Right kidney (tissue), 1 donor: ENCODE measurements at regions not wholly inside any gene's neighbourhood (a gene's known extent, or its start where the extent isn't known, plus 50 kb on each side); places are given as distances from the start of the nearest gene placed in this dataset.

ENCODE experiments used
- DNase-seq: peaks from one replicate; pipeline ENCODE4 v3.0.0-alpha.2; 2016

DNA sequence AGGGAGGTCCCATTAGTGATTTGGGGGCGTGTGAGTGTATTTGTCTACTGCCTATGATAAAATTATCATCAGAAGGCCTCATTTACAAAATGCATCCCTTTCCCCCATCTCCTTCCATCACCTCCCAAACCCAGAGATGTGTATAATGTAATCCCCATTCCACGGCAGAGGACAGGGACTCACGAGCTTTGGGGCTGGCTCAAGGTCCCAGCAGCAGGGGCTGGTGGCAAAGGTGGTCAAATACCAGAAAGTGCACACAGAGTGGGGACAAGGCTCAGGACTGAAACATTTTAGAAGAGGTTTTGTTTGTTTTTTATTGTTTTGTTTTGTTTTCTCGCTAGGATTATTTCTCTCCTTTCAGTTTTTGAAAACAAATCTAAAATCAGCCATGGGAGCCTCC, 68.5 kb upstream of the TOP1 start:
- no peak for DNase-seq

DNA sequence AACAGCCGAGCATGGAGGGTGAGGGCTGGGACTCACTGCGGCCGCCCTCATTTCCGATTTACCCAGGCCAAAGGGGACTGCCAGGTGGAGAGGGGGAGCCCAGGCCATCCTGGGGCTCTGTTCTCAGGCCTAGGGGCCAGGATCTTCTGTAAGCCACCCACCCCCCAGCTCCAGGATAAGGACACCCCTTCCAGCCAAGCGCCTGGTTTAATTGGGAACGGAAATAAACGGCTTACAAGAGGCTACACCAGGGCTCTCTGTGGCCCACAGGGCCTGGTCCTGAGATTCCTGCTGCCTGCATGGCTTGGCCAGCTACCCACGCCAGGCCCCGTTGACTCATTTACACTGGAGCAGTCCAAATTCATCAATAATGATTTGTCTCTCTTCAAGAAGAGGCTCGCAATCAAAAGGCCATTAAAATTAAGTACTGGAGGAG, 68.1 kb upstream of the TOP1 start:
- no peak for DNase-seq

DNA sequence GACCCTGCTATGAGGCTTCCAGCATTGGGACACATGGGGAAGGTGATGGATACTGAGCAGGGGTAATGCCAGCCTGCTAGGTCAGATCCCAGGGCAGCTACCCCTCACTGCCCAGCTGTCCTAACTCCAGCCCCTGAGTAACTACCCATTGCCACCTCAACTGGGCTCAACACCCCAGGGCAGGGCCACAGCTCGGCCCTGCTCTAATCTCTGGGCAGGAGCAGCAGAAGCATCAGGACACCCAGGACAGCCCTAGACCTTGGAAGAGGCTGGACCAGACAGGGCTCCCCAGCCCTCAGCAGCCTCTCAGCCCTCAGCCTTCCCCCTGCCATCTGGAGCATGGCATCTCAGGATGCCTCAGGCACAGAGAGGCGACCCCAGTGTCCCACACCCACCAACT, 67.4 kb upstream of the TOP1 start:
- no peak for DNase-seq

DNA sequence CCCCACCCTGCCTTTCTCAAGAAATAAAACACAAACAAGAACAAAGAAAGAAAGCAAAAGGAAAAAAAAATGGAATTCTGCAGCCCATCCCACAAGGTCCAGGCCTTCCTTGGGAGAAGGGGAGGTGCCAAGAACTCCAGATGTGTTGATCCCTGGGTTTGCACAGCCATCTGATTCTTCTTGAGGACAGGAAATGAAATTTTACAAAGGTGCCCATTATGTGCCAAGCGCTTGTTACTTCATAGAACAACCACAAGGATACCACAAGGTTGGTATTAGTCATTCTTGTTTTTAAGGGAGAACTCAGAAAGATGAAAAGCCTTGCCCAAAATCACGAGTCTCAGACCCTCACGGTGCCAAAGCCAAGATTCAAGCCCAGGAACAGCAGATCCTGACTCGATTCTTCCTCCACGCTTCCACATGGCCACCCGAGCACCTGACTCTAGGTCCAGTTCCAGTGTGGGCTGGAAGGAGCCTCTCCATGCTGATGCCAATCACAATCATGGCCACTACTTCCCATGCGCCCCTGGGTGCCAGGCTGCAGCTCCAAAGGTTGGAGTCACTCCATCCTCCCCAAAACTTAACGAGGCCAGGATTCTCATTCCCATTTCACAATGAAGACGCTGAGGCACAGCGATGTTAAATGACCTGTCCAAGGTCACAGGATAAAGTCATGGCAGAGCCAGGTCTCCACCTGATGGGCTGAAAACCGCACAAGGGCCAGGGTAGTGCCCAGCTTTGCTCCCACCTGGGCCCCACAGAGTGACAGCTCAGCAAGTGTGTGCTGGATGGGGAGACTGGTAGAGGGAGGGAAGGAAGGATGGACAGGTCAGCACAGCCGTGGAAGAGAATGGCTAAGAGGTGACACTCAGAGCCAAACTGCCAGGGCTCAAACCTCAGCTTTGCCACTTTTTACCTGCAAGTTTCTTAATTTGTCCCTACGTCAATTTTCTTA, 66.7 kb upstream of the TOP1 start:
- no peak for DNase-seq

DNA sequence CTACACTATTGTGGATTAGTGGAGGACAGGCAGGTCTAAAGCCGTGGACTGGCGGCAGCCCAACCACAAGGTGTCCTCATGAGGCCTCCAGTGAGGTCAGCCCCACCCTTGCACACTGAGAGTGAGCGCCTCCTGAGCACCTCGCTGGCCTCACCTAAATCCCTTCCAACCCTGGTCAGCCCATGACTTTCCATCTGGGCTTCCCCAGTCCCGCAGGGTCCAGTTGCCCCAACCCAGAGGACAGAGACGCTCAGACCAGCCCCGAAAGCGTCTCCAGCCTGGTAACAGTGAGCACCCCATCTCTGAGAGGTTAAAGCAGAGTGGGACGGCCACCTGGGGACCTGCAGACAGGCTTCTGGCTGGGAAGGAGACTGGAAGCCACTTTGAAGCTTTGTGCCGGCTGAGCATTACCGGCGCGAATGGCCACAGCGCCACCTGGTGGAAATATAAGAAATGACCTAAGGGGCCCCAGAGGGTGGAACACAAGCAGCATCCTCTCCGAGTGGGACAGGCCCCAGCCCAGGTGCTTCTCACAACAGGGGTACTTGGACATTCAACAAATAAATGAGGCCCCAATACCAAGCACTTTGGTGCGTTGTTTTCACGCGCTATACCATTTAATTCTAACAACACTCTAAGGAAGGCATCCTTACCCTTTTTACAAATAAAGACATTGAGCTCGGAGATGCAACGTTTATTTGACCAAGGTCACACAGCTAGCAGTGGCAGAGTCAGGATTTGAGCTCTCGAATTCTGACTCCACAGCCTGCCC, 65.7 kb upstream of the TOP1 start:
- DNase-seq = peak; percentile 60

DNA sequence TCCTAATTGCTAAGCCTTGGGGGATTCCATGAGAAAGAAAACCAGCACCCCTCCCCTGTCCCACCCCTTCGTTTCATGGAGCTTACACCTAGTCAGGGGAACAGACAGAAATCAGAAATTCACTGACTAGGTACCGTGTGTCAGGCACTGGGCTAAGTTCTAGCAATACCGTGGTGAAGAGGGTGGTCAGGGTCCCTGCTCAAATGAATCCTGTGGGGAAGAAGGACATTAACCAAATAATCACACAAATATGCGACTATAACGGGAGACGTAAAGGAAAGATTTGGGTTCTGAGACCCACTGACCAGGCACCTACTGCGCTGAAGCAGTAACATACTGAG, 65.1 kb upstream of the TOP1 start:
- no peak for DNase-seq

DNA sequence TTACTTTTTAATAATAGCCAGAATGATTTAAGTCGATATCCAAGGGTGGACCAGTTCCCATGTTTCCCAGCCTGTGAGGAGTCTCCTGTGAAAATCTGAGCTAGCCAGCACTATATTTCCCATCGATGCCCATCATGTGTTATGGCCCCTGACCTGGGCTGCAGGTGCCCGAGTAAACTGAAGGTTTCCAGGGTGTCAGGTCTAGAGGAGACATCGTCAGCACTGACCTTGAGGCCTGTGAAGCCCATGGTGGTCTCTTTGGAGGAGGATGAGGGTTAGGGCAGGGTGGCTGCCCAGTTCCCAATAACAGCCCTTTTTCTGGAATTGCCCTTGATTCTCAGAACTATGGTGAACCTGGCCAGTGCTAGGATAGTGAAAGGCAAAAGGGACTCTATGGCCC, 63.0 kb upstream of the TOP1 start:
- DNase-seq = no peak

DNA sequence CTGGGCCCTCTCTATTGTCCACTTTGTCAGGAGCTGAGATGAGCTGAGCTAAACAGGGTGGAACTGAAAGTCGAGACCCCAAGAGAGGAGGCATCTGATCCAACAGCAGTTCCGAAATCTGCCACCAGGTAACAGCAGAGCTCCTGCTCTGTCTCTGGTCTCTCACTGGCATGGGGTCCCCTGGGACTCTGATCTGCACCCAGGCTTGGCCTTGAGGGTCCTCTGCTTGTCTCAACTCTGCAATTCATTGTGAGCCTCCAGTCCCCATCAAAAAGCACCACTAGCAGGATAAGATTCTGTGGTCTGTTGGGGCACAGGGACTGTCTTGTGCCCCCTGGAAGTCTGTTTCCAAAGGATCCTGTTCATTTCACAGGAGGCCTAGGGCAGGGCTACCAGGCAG, 62.5 kb upstream of the TOP1 start:
- no peak for DNase-seq

DNA sequence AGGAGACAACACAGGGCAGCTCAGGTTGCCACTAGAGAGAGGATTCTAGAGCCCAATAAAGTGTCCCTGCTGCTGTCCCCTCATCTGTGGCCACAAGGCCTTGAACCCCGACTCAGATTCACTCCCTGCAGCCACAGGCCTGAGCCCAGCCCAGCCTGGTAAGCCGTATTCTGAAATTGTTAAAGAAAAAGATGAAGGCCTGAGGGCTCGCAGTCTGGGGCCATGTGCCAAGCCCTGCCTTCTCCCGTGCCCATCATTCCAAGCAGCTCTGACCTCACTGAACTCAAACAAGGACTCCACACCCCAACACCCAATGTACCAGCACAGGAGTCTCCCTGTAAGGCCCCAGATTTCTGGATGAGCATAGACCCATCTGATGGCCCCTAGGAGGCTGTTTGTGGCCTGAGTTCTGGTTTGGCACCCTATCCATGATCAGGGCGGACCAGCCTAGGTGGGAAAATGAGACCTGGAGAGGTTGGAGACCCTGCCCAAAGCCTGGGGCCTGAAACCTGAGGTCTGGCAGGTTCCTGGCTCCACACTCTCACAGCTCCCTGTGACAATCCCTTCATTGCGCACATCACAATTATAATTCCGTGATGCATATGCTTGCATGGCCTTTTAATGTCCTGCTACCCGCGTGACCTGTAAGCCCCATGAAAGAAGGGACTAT, 62.0 kb upstream of the TOP1 start:
- no peak for DNase-seq

DNA sequence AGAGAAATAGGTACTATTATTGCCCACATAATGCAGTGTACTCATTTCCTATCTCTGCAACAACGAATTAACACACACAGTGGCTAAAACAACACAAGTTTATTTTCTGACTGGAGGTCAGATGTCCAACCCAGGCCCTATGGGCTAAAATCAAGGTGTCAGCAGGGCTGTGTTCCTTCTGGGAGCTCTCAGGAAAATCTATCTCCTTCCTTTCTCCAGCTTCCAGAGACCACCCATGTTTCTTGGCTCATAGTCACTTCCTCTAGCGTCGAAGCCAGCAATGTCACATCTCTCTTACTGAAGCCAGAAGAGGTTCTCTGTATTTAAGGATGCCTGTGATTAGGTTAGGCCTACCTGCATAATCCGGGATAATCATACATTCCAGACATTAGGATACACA, 60.9 kb upstream of the TOP1 start:
- DNase-seq = no peak

DNA sequence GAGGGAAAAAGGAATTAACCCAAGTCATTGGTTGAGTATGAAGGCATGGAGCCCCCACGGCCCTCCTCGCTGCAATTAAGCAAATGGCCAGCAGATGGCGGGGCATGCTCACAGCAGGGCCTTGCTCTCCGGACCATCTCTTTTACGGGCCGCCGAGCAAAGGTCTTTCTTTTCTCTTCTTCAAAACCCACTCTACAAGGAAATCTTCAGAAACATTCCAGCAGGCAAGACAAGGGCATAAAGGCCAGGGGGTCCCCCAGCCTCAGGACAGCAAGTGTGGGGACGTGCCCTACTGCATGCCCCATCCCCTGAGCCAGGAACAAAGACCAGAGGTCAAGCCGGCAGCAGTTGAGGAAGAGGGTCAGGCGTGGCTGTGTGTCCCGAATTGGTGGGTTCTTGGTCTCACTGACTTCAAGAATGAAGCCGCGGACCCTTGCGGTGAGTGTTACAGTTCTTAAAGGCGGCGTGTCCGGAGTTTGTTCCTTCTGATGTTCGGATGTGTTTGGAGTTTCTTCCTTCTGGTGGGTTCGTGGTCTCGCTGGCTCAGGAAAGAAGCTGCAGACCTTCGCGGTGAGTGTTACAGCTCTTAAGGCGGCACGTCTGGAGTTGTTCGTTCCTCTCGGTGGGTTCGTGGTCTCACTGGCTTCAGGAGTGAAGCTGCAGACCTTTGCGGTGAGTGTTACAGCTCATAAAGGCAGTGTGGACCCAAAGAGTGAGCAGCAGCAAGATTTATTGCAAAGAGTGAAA, 59.6 kb upstream of the TOP1 start:
- DNase-seq = peak; percentile 69

DNA sequence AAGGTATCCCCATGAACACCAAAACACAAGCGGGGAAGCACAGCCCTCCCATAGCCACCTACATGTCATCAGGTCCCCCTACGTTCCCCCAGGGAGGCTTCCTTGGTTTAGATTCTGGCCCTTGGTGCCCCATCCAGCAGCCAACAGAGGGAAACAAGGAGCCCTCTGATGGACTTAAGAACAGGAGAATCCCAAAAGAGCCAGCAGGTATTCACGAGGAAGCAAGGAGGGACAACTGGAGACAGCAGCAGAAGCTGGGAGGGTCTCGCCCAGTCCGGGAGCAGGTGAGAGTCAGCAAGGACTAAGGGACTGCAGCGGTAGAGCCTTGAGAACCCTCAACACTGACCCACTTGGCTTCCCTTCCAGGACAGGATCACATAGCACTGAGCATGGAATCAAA, 58.4 kb upstream of the TOP1 start:
- DNase-seq = no peak

DNA sequence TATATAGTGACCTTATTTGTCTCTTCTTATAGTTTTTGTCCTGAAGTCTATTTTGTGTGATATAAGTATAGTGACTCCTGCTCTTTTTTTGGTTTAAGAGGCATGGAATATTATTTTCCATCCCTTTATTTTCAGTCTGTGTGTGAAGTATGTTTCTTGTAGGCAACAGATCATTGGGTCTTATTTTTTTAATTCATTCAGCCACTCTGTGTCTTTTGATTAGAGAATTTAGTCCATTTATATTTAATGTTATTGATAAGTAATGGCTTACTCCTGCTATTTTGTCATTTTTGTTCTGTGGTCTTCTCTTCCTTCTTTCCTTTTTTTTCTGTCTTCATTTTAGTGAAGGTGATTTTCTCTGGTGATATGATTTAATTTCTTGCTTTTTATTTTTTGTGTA, 51.4 kb upstream of the TOP1 start:
- no peak for DNase-seq

DNA sequence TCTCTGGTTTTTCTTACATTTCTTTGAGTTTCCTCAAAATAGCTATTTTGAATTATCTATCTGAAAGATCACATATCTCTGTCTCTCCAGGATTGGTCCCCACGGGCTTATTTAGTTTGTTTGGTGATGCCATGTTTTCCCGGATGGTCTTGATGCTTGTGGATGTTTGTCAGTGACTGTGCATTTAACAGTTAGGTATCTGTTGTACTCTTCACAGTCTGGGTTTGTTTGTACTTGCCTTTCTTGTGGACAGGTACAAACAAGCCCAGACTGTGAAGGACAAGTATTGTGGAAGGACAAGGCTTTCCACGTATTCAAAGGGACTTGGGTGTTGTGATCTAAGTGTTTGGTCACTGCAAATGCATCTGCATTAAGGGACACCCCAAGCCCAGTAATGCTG, 49.9 kb upstream of the TOP1 start:
- DNase-seq = no peak
